ENCODE measurements at regions not wholly inside any gene's neighbourhood (a gene's known extent, or its start where the extent isn't known, plus 50 kb on each side); places are given as distances from the start of the nearest gene placed in this dataset.
"Not testable (repeated sequence)": the region's sequence is repeated elsewhere in the genome, so short reads cannot be mapped to it uniquely, and the experiment has no call there.

GRCh38 chr5:67917561-67917960 is 298.0 kb upstream of the PIK3R1 start:
- DNase-seq, result no peak

GRCh38 chr5:67910546-67910945 is 305.0 kb upstream of the PIK3R1 start:
- DNase-seq, result no peak

GRCh38 chr5:67908126-67908765 is 307.3 kb upstream of the PIK3R1 start:
- DNase-seq, result no peak

- no peak for DNase-seq
Measured at GRCh38 chr5:67904366-67904765, 311.2 kb upstream of the PIK3R1 start.

- DNase-seq, result no peak
Measured at GRCh38 chr5:67903656-67904055, 311.9 kb upstream of the PIK3R1 start.

GRCh38 chr5:67903121-67903520 is 312.4 kb upstream of the PIK3R1 start:
- DNase-seq, result no peak

GRCh38 chr5:67902497-67902830 is 313.1 kb upstream of the PIK3R1 start:
- DNase-seq, result no peak

- DNase-seq, result no peak
Measured at GRCh38 chr5:67901814-67902496, 313.6 kb upstream of the PIK3R1 start.

- peak; percentile 86 for DNase-seq
Measured at GRCh38 chr5:67900514-67900913, 315.0 kb upstream of the PIK3R1 start.

GRCh38 chr5:67897980-67898379 is 317.6 kb upstream of the PIK3R1 start:
- no peak for DNase-seq

GRCh38 chr5:67897431-67897830 is 318.1 kb upstream of the PIK3R1 start:
- DNase-seq, result no peak

- no peak for DNase-seq
Measured at GRCh38 chr5:67896930-67897313, 318.6 kb upstream of the PIK3R1 start.

GRCh38 chr5:67896311-67896929 is 319.1 kb upstream of the PIK3R1 start:
- no peak for DNase-seq

- DNase-seq, result not testable (repeated sequence)
Measured at GRCh38 chr5:67889870-67890269, 325.7 kb upstream of the PIK3R1 start.

- no peak for DNase-seq
Measured at GRCh38 chr5:67887748-67888161, 327.8 kb upstream of the PIK3R1 start.

- DNase-seq, result no peak
Measured at GRCh38 chr5:67886761-67887160, 328.8 kb upstream of the PIK3R1 start.

GRCh38 chr5:67880876-67881275 is 334.7 kb upstream of the PIK3R1 start:
- no peak for DNase-seq

- no peak for DNase-seq
Measured at GRCh38 chr5:67880511-67880805, 335.1 kb upstream of the PIK3R1 start.

GRCh38 chr5:67879620-67880510 is 335.7 kb upstream of the PIK3R1 start:
- DNase-seq, result peak; percentile 28

GRCh38 chr5:67878933-67879332 is 336.6 kb upstream of the PIK3R1 start:
- no peak for DNase-seq

GRCh38 chr5:67876371-67876770 is 339.2 kb upstream of the PIK3R1 start:
- DNase-seq, result no peak

- DNase-seq, result peak; percentile 34
Measured at GRCh38 chr5:67875601-67876000, 340.0 kb upstream of the PIK3R1 start.

- no peak for DNase-seq
Measured at GRCh38 chr5:67873935-67874334, 341.6 kb upstream of the PIK3R1 start.

GRCh38 chr5:67870662-67871061 is 344.9 kb upstream of the PIK3R1 start:
- DNase-seq, result no peak
